Spleen (tissue), 11 donors: ENCODE measurements at regions not wholly inside any gene's neighbourhood (a gene's known extent, or its start where the extent isn't known, plus 50 kb on each side); places are given as distances from the start of the nearest gene placed in this dataset.

Source experiments
- DNase-seq: peaks from one replicate; pipeline ENCODE4 v3.0.0-alpha.2; 2020
- H3K27ac ChIP-seq, 8 donors: fragments of 200-600 bp; sonication (generic) in 7 of 8; 1 replicate in 4 of 8; 2 replicates in 4 of 8; pipeline versions ENCODE4 v1.5.0 to v1.8.0; 2016 to 2021; ENCODE audit warnings: inconsistent platforms in 4 of 8, mild to moderate bottlenecking in 4 of 8, moderate library complexity in 1 of 8
- H3K27me3 ChIP-seq, 7 donors: fragments of 200-600 bp; sonication (generic) in 6 of 7; replicated peaks in 1 of 7; 1 replicate in 4 of 7; 2 replicates in 3 of 7; pipeline versions ENCODE4 v1.5.0 to v1.8.0; 2016 to 2021; ENCODE audit warnings: inconsistent platforms in 3 of 7, mild to moderate bottlenecking in 1 of 7
- H3K36me3 ChIP-seq, 6 donors: fragments of 200-600 bp; sonication (generic) in 5 of 6; 1 replicate in 4 of 6; 2 replicates in 2 of 6; pipeline versions ENCODE4 v1.5.0 to v1.8.0; 2016 to 2021; ENCODE audit warnings: inconsistent platforms in 2 of 6
- H3K4me1 ChIP-seq, 6 donors: fragments of 200-600 bp; sonication (generic) in 5 of 6; 1 replicate in 3 of 6; 2 replicates in 3 of 6; pipeline versions ENCODE4 v1.5.0 to v1.8.0; 2016 to 2021; ENCODE audit warnings: inconsistent platforms in 3 of 6
- H3K4me3 ChIP-seq, 8 donors: fragments of 200-600 bp; sonication (generic) in 7 of 8; 1 replicate in 4 of 8; 2 replicates in 4 of 8; pipeline versions ENCODE4 v1.5.0 to v1.8.0; 2016 to 2021; ENCODE audit warnings: inconsistent platforms in 4 of 8, mild to moderate bottlenecking in 4 of 8, moderate library complexity in 2 of 8
- H3K9me3 ChIP-seq, 8 donors: fragments of 200-600 bp; sonication (generic) in 7 of 8; 1 replicate in 4 of 8; 2 replicates in 4 of 8; pipeline versions ENCODE4 v1.5.0 to v1.8.0; 2016 to 2021; ENCODE audit warnings: inconsistent platforms in 4 of 8
- CTCF ChIP-seq, 11 experiments: fragments of 200-600 bp in 7 of 11; fragments of 450-650 bp in 4 of 11; sonication (generic) in 4 of 11; IDR thresholded peaks in 8 of 11; conservative IDR thresholded peaks in 3 of 11; 1 replicate in 7 of 11; 2 replicates in 4 of 11; pipeline versions ENCODE4 v1.4.0 to v1.8.0; 2016 to 2021; ENCODE audit warnings: antibody characterized with exemption in 11 of 11, inconsistent platforms in 4 of 11, mild to moderate bottlenecking in 1 of 11
- POLR2A ChIP-seq, 3 donors: fragments of 450-650 bp; IDR thresholded peaks; one replicate each; pipeline ENCODE4 v1.5.1; 2017; ENCODE audit warnings: antibody characterized with exemption in 3 of 3, mild to moderate bottlenecking in 1 of 3
- POLR2AphosphoS5 ChIP-seq, 3 donors: sonication (generic); formaldehyde crosslinking; IDR thresholded peaks; one replicate each; pipeline ENCODE4 v1.5.1; 2017; ENCODE audit warnings: antibody characterized with exemption in 3 of 3
- WGBS, 5 donors: extraction: QIAGEN DNeasy Blood & Tissue Kit in 3 of 5; methylation state at CpG; one replicate each; pipeline versions ENCODE4 v1.1.5 to v1.1.7; 2013 to 2018; 5-methylcytosine and 5-hydroxymethylcytosine counted together
- intact Hi-C: fragments of 100-400 bp; cut with DNase I; formaldehyde crosslinking; loops from one replicate; pipeline ENCODE4 v1.15.0; 2023; ENCODE audit warnings: low total_unique reads
- donor health status: healthy with polysubstance abuse.
- donor health status: DM: no; HTN: no; CAD: no; lungs with moderate emphysema.
- donor health status: DM: no; HTN: no; CAD: no.
- donor health status: Bipolar disorder and iron deficiency.
- donor health status: healthy.
- donor health status: DM: no; HTN: no; CAD: no.
- donor health status: DM: yes; HTN: yes; CAD: no.

DNA sequence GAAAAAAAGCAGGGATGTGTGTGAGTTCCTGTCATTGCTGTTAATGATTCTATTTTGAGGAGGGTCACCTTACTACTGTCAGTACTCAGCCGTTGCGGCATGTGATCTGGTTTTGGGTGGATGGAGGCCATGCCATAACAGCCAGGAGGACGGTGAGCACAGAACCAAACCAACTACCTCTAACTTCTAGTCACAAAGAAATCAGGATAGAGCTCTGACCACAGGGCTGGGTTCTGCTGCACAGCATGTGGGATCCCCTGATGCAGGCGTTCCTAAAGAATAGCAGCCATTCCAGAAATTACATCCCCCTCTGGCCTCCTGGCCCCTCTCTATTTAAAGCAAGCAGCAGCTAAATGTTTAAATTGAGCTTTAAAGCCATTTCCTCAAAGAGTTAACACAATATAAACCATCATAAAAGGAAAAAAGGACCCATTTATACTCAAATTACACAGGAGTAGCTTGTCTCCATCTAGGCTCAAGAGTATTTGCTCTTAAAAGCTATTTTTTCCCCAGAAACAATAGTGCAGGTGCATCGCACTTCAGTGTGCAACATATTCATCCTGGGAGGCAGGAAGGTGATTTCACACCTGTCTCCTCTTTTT lies 786.4 kb downstream of the RNF144A start:
- no peak overlapping the region for H3K4me3 ChIP-seq
- H3K9me3 ChIP-seq: no peaks in the 10 kb centered on the region
- H3K27me3 ChIP-seq: no peaks in the 10 kb centered on the region
- 74 to 82% (median 76%) methylated on average over 5 of the region's 5 CpGs for WGBS, 5 donors
- H3K36me3 ChIP-seq: no peaks in the 10 kb centered on the region
- H3K27ac ChIP-seq: no peak overlapping the region
- intact Hi-C loops: no loop called here
- DNase-seq: no peak
- no peaks in the 10 kb centered on the region for H3K4me1 ChIP-seq
- TF ChIP-seq CTCF (IDR thresholded peaks at IDR 0.05 in 8 of 11, conservative IDR thresholded peaks at IDR 0.05 in 3 of 11) (no peak), POLR2A (IDR thresholded peaks at IDR 0.05) (no peak), POLR2AphosphoS5 (IDR thresholded peaks at IDR 0.05) (no peak)

GRCh38 chr2:7704296-7704865 lies 787.2 kb downstream of the RNF144A start:
- TF ChIP-seq POLR2A (IDR thresholded peaks at IDR 0.05): no peak
- Histone ChIP-seq H3K27me3 (no peaks in the 10 kb centered on the region), H3K4me3 (no peak overlapping the region), H3K36me3 (no peaks in the 10 kb centered on the region), H3K27ac (no peak overlapping the region), H3K4me1 (no peaks in the 10 kb centered on the region), H3K9me3 (no peaks in the 10 kb centered on the region)
- 73 to 84% (median 80%) methylated on average over 6 of the region's 6 CpGs for WGBS, 5 donors
- intact Hi-C loops: no loop called here
- DNase-seq: no peak

DNA sequence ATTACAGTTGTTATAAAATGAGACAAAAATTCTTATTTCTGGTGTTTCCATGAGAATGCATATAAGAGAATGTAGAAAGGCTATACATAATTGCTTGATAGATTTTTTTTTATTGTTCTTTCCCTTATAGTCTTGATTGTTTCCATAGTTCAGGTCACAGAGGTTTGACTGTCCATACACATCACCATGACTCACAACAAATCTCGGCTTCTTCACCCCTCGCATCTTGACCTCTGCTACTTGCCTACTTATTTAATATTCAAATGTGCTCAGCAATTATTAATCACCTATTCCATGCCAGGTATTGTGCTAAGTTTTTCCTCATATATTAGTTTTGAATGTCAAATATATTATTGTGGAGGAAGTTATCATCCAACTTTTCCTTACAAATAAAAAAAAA lies 789.6 kb downstream of the RNF144A start:
- Histone ChIP-seq H3K27me3 (no peaks in the 10 kb centered on the region), H3K4me1 (no peaks in the 10 kb centered on the region), H3K4me3 (no peak overlapping the region), H3K36me3 (no peaks in the 10 kb centered on the region), H3K9me3 (no peaks in the 10 kb centered on the region), H3K27ac (no peak overlapping the region)
- 87 to 99% (median 95%) methylated on average over 2 of the region's 2 CpGs for WGBS, 5 donors
- DNase-seq: no peak
- intact Hi-C loops: no loop called here
- no peak for TF ChIP-seq POLR2A (IDR thresholded peaks at IDR 0.05)

DNA sequence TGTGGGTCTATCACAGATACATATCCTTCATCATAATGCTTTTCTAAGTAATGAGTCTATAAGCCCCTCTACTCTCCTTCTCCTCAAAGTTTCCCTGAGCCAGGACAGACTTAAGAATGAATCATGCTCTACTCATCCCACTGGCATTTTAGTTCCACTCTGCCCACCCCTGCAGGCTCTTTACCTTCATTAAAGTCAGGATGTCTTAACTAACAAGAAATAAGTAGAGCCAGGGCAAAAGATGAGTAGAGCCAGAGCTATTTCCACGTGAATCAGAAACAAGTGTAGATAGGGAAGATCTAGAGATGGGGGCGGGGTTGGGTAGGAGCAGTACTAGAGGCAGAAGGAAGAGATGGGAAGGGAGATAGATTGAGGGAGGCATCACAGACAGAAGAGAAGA lies 790.5 kb downstream of the RNF144A start:
- TF ChIP-seq POLR2A (IDR thresholded peaks at IDR 0.05) (no peak), POLR2AphosphoS5 (IDR thresholded peaks at IDR 0.05) (no peak), CTCF (IDR thresholded peaks at IDR 0.05 in 8 of 11, conservative IDR thresholded peaks at IDR 0.05 in 3 of 11) (no peak)
- no peaks in the 10 kb centered on the region for H3K9me3 ChIP-seq
- H3K4me3 ChIP-seq: no peak overlapping the region
- no peaks in the 10 kb centered on the region for H3K4me1 ChIP-seq
- no peak overlapping the region for H3K27ac ChIP-seq
- no peak for DNase-seq
- 83 to 92% (median 91%) methylated on average over 2 of the region's 2 CpGs for WGBS, 5 donors
- intact Hi-C loops: no loop called here
- no peaks in the 10 kb centered on the region for H3K36me3 ChIP-seq
- H3K27me3 ChIP-seq: no peaks in the 10 kb centered on the region

DNA sequence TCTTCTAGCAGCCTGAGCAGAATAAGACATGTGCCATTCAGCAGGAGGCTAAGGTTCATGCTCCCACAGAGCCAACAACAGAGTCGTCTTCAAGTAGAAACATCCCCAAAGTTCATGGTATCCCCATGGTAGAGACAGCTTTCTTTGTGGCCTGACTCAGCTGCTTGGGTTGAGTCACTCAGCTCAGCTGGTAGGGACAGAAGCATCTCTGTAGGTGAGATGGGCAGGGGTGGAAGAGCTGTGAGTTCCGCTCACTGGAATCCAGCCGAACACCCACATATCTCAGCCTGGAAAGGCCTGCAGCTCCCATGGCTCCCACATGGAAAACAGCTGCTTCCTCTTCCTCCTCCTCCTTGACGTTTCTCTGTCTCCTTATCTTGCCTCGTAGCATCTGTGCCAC lies 792.7 kb downstream of the RNF144A start:
- Histone ChIP-seq H3K27me3 (no peaks in the 10 kb centered on the region), H3K4me3 (no peak overlapping the region), H3K36me3 (no peaks in the 10 kb centered on the region), H3K27ac (no peak overlapping the region), H3K9me3 (no peaks in the 10 kb centered on the region), H3K4me1 (no peaks in the 10 kb centered on the region)
- WGBS, 5 donors: 65 to 74% (median 69%) methylated on average over 5 of the region's 5 CpGs
- DNase-seq: no peak
- intact Hi-C loops: no loop called here
- TF ChIP-seq CTCF (IDR thresholded peaks at IDR 0.05 in 8 of 11, conservative IDR thresholded peaks at IDR 0.05 in 3 of 11) (no peak), POLR2A (IDR thresholded peaks at IDR 0.05) (no peak), POLR2AphosphoS5 (IDR thresholded peaks at IDR 0.05) (no peak)
